Posterior vena cava (tissue), 2 donors: ENCODE measurements at regions not wholly inside any gene's neighbourhood (a gene's known extent, or its start where the extent isn't known, plus 50 kb on each side); places are given as distances from the start of the nearest gene placed in this dataset.
"Not testable (repeated sequence)": the region's sequence is repeated elsewhere in the genome, so short reads cannot be mapped to it uniquely, and the experiment has no call there.

Experiments used
- DNase-seq: peaks from one replicate; pipeline ENCODE4 v3.0.0-alpha.2; 2020; ENCODE audit warnings: low spot score
- intact Hi-C, 2 donors: fragments of 100-400 bp; cut with DNase I; formaldehyde crosslinking; loops; one replicate each; pipeline versions ENCODE4 v1.14.1 to v1.14.2; 2022 to 2023
- donor health status: DM: yes; HTN: yes; CAD: no.
- donor health status: DM: yes; HTN: yes; CAD: no.

DNA sequence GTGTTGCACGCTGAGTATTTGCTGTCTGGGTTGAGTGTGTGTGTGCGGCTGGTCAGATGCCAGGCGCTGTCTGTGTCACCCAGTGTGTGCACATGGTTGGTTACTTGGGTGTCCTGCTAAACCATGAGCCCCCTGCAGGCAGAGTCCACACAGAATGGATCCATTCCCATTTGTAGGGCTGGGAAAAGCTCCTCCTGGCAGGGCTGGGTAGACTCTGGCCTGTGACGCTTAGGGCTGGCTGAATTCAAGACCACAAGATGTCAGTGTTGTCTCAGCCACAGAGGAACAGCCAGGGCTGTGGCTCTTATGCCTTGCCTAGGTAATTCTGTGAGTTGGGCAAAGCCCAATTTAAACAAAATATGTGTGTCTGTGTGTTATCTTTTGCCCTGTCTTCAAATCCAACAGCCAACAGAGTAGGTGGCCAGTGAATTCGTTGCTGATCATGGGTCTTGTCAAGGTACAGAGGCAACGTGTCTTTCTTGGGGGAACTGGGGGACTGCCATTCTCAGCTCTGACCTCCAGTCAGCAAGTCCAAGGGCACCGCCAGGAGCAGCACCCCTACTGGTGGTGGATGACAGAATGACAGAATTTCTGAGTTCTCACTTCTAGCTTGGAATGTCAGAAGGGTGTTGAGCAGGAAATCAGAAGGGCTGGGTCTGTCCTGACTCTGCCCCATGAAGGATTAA is 285.1 kb downstream of the CCSER2 start:
- intact Hi-C loops, result no loop called here
- DNase-seq, result no peak

DNA sequence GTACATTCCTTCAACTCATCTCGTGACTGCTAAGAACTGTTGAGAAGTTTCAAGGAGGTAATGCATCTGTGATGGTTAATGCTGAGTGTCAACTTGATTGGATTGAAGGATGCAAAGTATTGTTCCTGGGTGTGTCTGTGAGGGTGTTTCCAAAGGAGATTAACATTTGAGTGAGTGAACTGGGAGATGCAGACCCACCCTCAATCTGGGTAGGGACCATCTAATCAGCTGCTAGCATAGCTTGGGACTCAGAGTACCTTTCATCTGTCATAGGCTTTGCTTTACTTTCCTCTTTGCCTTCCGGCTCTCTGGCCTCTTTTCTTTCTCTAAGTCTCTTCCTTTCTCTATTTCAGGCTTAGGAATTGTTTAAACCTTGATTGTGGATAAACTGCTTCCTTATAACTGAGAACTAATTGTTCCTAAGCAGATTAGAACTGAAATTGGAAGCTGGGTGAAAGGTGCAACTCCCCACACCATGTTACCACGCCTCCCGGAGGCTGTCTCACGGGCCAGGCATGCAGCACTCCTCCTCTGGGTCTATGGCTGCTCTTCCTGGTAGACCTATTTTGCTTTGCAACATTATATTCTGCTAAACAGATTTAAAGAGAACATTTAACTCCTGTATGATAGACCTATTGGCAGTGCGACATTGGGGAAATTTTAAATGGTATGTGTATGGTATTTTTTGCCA is 298.2 kb downstream of the CCSER2 start:
- intact Hi-C loops, result no loop called here
- DNase-seq, result no peak

DNA sequence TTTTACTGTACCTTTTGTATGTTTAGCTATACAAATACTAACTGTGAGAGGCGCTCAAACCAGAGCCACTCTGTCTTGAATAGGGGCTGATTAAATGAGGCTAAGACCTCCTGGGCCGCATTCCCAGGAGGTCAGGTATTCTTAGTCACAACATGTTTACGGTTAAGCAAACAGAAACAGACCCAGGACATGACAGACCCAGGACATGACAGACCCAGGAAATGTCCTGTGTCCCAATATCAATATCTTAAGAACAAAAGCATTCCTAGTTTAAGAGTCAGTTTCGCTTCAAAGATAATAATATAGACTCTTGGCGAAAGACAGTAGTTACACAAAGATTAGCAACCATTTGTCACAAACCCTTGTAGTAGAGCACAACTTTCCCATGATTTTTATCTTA is 304.5 kb downstream of the CCSER2 start:
- no peak for DNase-seq
- intact Hi-C loops, result no loop called here

DNA sequence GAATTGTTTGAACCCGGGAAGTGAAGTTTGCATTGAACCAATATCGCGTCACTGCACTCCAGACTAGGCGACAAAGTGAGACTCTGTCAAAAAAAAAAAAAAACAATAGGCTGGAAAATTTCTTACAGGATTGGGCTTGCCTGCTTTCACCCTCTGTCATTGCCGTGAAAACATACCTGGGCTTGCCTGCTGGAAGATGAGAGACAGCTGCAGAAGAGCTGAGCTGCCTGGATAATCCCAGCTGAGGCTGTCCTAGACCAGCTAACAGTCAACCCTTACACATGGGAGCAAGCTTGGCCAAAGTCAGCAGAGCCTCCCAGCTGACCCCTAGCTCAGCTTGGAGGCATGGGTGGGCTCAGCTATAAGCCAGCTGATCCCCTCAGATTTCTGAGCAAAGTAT is 306.2 kb downstream of the CCSER2 start:
- DNase-seq, result no peak
- intact Hi-C loops, result no loop called here

DNA sequence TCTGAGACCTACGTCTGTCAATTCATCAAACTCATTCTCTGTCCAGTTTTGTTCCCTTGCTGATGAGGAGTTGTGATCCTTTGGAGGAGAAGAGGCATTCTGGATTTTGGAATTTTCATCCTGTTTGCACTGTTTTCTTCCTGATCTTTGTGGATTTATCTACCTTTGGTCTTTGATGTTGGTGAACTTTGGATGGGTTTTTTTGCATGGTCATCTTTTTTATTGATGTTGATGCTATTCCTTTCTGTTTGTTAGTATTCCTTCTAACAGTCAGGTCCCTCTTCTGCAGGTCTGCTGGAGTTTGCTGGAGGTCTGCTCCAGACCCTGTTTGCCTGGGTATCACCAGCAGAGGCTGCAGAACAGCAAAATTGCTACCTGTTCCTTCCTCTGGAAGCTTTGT is 322.2 kb downstream of the CCSER2 start:
- DNase-seq, intact Hi-C loops: not testable (repeated sequence)

DNA sequence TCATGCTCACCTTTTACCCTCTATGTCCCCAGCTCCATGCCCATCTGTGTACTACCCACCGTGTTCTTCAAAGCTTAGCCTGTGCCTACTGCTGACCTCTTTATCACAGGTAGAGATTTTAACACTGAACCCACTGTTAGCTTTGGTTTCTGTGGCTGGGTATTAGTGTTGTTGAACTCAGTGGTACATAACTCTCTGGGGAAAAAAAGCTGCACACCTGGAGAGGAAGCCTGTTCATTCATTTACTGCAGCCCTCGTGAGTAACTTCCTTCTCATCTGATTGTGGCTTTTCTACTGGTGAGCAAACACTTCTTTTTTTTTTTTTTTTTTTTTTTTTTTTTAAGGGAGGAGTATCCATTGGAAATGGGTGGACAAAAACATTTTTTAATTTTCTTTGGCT is 326.3 kb downstream of the CCSER2 start:
- DNase-seq, result no peak
- intact Hi-C loops, result no loop called here

DNA sequence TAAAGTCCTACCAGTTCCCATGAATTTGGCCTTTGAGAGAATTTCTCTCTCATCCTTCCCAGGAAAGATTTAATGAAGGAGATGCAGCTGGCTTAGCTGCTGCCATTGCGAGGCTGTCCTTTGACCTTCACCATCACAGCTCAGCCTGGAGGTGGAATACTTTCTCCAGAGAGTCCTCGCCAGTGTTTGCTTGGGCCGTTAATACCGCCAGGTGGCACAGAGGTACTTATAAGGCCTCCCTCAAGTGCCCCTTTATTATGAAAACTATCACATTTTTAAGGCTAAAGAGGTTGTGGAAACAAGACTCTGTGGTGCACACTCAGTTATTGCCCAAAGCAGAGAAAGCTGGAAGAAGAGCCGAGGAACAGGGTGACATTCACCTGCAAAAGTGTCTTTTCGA is 330.6 kb downstream of the CCSER2 start:
- DNase-seq, result no peak
- intact Hi-C loops, result no loop called here

DNA sequence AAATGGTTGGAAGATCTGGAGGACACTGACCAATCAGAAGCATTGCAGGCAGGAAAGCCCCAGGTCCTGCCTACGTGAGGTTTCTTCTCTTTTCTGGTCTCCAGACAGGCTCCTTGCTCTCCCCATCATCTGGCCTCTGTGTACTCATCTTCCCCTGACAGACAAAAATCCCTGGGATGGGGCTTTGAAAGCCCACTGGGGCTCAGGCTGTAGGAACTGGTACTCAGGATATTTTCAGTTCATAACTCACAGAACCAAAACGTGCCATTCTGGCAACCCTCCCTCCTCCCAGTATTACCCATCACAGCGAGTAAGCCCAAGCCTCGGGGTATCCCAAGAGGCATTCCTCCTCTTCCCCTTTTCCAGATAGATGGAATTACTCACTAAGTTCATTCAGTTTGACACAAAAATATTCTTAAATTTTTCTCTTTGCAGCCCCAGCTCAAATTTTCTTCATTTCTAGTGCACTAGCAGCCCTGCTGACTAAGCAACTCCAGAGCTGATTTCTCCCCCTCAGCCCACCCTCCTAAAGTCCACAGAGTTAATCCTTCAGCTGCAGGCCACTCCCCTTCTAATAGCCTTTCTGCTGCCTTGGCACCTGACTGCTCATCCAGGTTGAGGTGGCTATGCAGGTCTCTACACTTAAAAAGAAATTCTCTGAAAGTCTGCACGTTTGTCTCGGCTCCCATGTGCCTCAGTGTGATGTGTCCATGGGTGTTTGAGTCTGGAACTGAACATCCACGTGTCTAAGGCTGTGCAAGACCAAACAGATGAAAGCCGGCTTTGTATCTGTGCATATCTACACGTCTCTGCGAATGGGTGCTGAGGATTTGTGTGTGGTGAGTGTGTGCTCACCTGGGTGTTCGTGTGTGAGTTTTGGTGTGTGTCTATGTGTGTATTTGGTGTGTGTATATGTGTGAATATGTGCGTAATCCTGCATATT is 331.4 kb downstream of the CCSER2 start:
- DNase-seq, result no peak
- intact Hi-C loops, result no loop called here

DNA sequence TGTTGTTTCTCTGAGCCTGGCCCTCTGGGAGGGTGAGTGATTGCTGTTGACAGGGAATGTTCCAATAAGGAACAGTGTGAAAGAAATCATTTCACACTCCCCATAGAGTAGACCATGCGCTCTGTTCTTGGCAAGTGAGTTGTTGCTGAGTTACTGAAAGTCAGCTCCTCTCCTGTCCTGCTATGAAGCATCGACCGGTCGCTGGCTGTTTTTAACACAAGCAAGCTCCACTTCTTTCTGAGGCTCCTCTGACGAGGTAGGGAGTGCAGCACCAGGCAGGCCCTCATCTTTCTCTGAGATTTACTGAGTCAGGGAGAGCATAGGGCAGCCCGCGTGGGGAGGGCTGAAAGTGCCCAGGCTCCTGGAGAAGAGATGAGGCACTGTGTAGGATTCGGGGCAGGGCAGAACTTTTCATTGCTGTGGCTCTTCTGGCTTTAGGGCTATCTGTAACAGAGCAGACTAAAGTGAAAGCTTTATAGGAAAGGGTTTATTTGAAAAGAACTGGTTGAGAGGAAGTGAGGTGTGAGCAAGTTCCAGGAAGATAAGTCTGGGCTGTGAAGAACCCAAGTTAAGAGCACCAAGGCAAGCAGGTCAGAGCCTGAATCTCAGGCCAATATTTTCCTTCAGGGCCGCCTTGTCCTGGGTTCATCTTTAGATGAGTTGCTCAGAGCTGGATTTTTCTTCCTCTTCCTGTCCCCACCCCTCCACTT is 332.2 kb downstream of the CCSER2 start:
- intact Hi-C loops, result no loop called here
- DNase-seq, result no peak

DNA sequence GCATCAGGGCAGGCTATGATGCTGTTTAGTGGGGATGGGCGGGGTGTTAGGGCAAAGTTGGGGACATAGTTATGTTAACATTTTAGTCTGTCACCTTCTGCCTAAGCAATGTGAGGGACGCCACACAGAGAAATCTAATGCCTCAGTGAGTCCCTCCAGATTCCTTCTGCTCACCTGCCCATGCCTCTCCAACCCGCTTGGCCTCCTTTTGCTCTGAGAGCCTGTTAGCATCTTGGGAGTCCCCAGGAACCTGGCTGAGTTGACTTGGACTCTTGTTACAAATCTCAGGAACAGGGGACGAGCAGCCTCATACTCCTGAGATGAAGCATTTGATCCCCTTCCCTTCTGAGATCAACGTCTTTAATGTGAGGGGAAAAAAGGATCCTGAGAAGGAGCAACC is 336.8 kb downstream of the CCSER2 start:
- DNase-seq, result no peak
- intact Hi-C loops, result no loop called here

DNA sequence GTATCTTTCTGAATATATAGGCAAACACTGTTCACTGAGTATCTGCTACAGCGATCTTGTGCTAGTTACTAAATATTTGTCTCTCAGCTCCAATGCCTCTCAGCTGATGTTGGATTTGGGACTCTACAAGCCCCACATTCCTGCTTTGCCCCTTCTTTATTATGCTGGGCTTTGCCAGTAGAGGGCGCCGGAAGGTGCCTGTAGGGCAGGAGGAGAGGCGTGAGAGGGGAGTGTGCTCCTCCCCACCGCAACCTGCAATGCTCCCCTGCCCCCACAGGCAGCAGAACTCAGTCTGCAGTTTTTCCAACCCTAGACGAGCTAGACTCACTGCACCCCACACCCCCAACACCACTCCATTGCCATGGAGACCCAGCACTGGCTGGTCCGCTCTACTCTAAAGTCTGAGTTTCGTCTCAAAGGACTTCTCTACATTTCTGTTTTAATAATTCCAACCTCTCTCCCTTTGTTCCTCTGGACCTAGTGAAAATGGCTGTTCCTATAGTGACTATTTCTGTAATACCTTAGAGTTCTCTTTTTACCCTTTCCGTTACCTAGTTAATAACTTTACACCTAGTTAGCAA is 337.6 kb downstream of the CCSER2 start:
- no peak for DNase-seq
- intact Hi-C loops, result no loop called here

DNA sequence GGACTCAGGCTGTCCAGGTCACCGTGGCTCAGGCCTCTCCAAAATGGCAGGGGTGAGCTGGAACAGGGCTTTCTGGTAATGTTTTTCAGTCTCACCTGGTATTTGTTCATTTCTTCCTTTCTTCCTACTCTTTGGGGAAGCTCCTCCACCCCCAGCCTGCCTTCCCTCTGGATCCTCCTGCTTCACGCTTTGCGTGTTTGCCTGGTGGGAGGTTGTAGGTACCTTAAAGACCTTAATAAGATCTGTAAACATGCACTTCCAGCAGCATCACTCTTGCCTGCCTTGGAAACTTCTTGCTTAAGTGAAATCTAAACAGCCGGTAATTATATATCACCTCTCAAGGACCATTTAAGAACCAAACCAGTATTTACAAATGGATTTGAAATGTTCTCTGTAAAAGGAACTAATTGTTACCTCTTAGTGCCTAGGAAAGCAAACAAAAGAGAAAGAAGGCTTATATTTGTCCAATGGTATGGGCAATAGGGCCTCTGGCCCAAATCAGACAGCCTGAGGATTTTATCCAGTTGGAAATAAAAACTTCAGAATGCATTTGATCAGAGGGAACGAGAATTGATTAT is 339.9 kb downstream of the CCSER2 start:
- intact Hi-C loops, result no loop called here
- no peak for DNase-seq

DNA sequence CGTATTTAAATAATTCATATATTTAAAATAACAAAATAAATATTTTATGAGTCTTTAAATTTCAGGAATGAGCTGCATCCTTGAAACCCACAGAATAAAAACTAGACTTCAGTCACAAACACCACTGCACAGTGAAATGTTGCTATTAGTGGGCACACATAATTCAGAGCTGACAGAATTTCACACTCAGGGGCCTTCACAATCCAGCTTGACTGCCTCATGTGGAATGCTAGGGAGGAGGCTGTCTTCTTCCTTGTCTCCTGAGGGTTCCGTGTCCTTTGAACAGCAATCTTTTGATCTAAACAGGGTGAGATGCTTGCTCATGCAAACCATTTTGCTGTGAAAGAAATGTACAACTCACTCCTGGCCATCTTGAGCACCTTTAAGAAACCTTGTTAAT is 346.7 kb downstream of the CCSER2 start:
- DNase-seq, result no peak
- intact Hi-C loops, result no loop called here

DNA sequence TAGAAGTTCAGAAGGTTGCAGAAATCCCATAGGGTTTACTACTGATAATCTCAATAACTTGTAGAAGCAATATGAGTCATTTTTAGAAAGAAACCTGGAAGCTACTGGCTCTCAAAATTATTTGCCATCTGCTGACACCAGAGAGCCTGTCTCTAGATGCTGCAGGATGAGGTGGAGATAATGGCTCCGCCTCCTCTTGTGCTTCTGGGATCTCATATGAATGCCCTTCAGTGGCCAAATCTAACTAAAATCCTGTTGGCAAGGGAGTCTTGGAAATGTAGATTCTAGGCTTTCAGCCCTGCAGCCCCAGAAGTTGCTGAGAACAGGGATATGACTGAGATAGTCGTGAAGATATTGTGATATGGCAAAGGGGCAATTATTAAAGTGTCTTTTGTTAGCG is 348.1 kb downstream of the CCSER2 start:
- DNase-seq, result no peak
- intact Hi-C loops, result no loop called here

DNA sequence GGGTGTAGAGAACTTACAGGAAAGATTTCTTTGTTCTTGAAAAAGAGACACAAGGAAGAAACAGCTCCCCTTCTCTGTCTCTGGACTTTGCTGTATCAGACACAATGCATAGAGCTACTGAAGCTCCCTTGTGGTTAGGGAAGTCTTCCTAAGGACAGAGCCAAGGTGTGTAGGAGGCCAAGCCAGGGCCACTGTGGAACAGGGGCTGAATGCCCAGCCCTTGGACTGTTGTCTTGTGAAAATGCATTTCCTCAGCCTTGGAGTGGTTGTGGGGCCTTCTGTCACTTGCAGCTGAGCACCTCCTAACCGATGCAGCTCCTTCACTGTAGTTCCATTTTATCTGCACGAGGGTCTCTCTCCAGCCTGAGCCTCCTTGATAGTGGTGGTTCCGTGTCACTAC is 353.4 kb downstream of the CCSER2 start:
- intact Hi-C loops, result no loop called here
- DNase-seq, result no peak

DNA sequence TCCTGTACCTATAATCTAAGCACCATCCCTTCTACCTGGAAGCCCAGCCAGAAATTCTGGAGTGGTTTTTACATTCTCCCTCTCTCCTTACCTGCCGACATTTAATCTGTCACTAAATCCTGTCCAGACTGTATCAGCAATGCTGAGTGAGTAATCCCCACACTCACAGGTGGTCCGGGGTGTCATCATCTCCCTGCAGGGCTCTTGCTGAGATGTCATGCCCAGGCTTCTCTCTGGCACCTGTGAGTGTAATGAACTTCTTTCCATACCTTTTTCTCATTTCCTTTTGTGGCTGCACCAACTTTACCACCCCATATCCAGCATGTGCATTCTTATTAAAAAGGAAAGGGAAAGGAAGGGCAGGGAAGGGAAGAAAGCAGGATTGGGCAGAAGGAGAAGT is 355.2 kb downstream of the CCSER2 start:
- DNase-seq, result no peak
- intact Hi-C loops, result no loop called here

DNA sequence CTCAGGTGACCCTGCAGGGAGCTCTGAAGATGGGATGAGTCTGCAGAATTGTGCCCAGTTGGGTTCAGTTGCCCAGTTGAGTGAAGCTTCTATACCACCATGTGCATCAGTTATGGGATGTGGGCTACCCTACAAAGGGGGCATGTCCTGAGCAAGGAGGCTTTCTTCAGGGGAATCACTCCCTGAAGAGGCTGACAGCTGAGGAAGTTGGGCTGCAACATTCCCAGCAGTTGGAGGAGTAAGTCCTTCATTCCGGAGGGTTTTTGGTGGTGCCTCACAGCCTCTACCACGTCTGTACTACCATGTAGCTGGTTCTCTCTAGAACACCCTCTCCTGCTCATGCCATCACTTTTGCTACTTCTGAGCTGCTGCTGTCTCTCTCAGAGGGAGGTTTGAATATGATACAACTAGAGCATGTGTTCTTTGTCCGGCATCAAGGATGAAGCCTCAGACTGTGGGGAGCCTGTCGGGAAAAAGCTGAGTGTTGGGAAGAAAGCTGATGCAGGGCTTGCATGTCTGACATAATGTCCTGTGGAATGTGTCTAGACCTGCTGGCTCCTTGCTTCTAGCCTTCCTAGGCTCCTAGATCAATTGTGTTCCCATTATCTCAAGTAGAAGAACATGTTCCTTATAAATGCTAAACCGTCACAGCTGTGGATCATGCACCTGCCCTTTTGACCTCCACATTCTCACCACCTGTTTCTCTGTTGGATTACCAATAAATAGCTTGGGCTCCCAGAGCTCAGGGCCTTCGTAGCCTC is 355.8 kb downstream of the CCSER2 start:
- no peak for DNase-seq
- intact Hi-C loops, result no loop called here

DNA sequence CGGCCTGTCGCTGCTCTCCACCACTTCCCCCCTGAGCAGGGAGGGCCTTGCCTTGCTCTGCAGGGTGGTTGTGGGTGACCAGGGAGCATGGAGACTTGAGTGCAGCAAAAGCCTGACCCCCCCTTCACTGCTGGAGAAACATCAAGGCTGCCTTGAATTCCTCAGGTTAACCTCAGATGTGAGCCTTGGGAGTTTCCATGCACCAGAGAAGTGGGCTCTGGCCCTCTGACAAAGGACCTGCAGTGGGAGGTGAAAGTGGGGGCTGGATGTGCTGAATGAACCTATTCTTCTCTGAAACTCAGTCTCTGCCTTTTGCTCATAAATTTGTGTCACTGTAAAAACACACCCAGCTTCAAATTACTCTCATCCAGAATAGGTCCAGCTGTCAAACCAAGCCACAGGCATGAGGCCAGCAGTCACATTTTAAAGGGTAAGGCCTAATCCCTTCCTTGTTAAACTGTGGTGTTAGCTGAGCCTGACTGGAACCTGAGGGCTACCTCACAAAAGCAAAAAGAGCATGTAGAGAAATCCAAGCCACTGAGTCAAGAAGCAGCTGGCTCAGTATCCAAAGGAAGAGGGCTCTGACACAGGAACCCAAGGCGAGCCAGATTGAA is 356.8 kb downstream of the CCSER2 start:
- DNase-seq, result no peak
- intact Hi-C loops, result no loop called here
